ENCODE measurements at regions not wholly inside any gene's neighbourhood (a gene's known extent, or its start where the extent isn't known, plus 50 kb on each side); places are given as distances from the start of the nearest gene placed in this dataset.
"Not testable (repeated sequence)": the region's sequence is repeated elsewhere in the genome, so short reads cannot be mapped to it uniquely, and the experiment has no call there.

GRCh38 chr6:21846541-21847451 lies 253.2 kb downstream of the SOX4 start:
- peak; percentile 9 for DNase-seq (ENCODE audit: low read depth)

GRCh38 chr6:21847711-21848480 lies 254.3 kb downstream of the SOX4 start:
- DNase-seq (ENCODE audit: low read depth): no peak

- no peak for DNase-seq (ENCODE audit: low read depth)
Observed at GRCh38 chr6:21850691-21851090, 257.1 kb downstream of the SOX4 start.

- DNase-seq (ENCODE audit: low read depth): no peak
Observed at GRCh38 chr6:21855811-21856455, 262.4 kb downstream of the SOX4 start.

GRCh38 chr6:21856456-21856825 lies 262.9 kb downstream of the SOX4 start:
- DNase-seq (ENCODE audit: low read depth): peak; percentile 59

- no peak for DNase-seq (ENCODE audit: low read depth)
Observed at GRCh38 chr6:21856844-21857243, 263.3 kb downstream of the SOX4 start.

GRCh38 chr6:21858076-21858475 lies 264.5 kb downstream of the SOX4 start:
- DNase-seq (ENCODE audit: low read depth): no peak

- DNase-seq (ENCODE audit: low read depth): no peak
Observed at GRCh38 chr6:21859193-21859735, 265.7 kb downstream of the SOX4 start.

- no peak for DNase-seq (ENCODE audit: low read depth)
Observed at GRCh38 chr6:21861942-21862341, 268.4 kb downstream of the SOX4 start.

GRCh38 chr6:21864206-21864605 lies 270.7 kb downstream of the SOX4 start:
- no peak for DNase-seq (ENCODE audit: low read depth)

- no peak for DNase-seq (ENCODE audit: low read depth)
Observed at GRCh38 chr6:21868226-21868625, 274.7 kb downstream of the SOX4 start.

- DNase-seq (ENCODE audit: low read depth): no peak
Observed at GRCh38 chr6:21869085-21869771, 275.7 kb downstream of the SOX4 start.

- no peak for DNase-seq (ENCODE audit: low read depth)
Observed at GRCh38 chr6:21870076-21870730, 276.7 kb downstream of the SOX4 start.

GRCh38 chr6:21871831-21872230 lies 278.3 kb downstream of the SOX4 start:
- DNase-seq (ENCODE audit: low read depth): no peak

- DNase-seq (ENCODE audit: low read depth): no peak
Observed at GRCh38 chr6:21872749-21873148, 279.2 kb downstream of the SOX4 start.

- peak; percentile 91 for DNase-seq (ENCODE audit: low read depth)
Observed at GRCh38 chr6:21873562-21873961, 280.0 kb downstream of the SOX4 start.

GRCh38 chr6:21874372-21874771 lies 280.8 kb downstream of the SOX4 start:
- DNase-seq (ENCODE audit: low read depth): no peak

GRCh38 chr6:21877037-21877436 lies 283.5 kb downstream of the SOX4 start:
- not testable (repeated sequence) for DNase-seq (ENCODE audit: low read depth)

- not testable (repeated sequence) for DNase-seq (ENCODE audit: low read depth)
Observed at GRCh38 chr6:21880249-21880648, 286.7 kb downstream of the SOX4 start.

GRCh38 chr6:21881969-21882465 lies 288.5 kb downstream of the SOX4 start:
- DNase-seq (ENCODE audit: low read depth): no peak

All from Daoy (cell line).